Stimulated activated CD4-positive, alpha-beta T cell treated with anti-CD3 and anti-CD28 coated beads, Interleukin-15, amount 100 ng/mL, for 1 hour (primary cell): ENCODE measurements at regions not wholly inside any gene's neighbourhood (a gene's known extent, or its start where the extent isn't known, plus 50 kb on each side); places are given as distances from the start of the nearest gene placed in this dataset.
"Not testable (repeated sequence)": the region's sequence is repeated elsewhere in the genome, so short reads cannot be mapped to it uniquely, and the experiment has no call there.

Experiments used
- DNase-seq, 2 donors: peaks; one replicate each; pipeline ENCODE4 v3.0.0-alpha.2; 2020; ENCODE audit warnings: low read depth in 1 of 2, low spot score in 1 of 2

GRCh38 chr2:22444281-22444680 lies 940.7 kb upstream of the KLHL29 start:
- DNase-seq: no peak

GRCh38 chr2:22449696-22450095 lies 935.3 kb upstream of the KLHL29 start:
- DNase-seq: no peak

DNA sequence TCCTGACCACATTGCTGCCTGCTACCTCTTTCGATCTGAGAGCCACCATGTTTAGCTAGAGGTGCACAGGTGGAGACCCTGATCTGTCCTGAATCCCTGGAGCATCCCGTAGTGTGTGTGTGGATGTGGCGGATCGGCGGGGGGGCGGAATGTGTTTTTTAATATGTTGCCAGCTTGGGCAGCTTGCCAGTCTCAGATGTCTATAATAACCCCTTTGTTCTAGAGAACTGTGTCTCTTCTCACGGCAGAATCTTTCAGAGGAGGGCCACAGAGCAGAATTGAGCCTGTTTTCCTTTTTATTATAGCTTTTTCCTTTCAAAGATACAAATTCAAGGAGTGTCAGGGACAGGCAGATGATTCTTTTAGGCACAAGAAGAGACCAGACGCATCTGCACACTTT lies 934.1 kb upstream of the KLHL29 start:
- DNase-seq: no peak

GRCh38 chr2:22454826-22455485 lies 930.0 kb upstream of the KLHL29 start:
- DNase-seq: no peak

- no peak for DNase-seq
These were observed 926.5 kb upstream of the KLHL29 start for GRCh38 chr2:22458440-22458839.

GRCh38 chr2:22475103-22475502 lies 909.9 kb upstream of the KLHL29 start:
- DNase-seq: not testable (repeated sequence)

GRCh38 chr2:22478329-22478728 lies 906.6 kb upstream of the KLHL29 start:
- DNase-seq: no peak

DNA sequence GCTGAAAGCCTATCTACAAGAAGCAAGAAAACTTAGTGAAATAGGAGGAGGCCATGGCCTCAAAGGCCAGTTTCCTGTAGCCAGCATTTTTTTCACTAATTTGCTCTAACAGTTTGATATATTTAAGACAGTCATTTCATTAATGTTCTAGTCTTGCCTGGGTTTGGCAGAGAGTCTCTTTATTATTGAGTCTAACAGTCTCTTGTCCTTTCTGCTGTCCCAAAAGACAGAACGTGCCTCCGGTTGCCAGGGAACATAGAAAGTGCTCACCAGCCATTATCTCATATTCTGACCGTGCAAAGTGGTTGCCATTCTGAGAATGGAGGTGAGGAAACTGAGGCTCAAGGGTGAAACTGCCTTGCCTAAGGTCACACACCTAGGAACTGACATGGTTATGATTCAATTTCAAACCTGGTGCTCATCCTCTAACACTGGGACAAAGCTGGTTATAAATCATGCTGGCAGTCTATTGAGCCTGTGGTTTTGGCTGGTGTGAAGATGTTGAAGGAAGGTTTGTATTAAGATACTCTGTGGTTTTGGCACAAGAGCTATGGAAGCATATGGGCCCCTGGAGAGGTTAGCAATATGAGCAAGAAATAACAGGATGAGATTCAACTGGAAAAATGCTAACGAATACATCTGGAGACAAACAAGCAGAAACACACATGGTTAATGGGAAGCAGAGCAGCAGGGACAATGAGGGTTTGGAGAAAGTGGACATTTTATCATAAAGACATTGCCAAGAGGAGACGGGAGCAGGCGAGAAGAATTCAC lies 903.3 kb upstream of the KLHL29 start:
- DNase-seq: no peak

- DNase-seq: no peak
These were observed 901.9 kb upstream of the KLHL29 start for GRCh38 chr2:22483036-22483435.

DNA sequence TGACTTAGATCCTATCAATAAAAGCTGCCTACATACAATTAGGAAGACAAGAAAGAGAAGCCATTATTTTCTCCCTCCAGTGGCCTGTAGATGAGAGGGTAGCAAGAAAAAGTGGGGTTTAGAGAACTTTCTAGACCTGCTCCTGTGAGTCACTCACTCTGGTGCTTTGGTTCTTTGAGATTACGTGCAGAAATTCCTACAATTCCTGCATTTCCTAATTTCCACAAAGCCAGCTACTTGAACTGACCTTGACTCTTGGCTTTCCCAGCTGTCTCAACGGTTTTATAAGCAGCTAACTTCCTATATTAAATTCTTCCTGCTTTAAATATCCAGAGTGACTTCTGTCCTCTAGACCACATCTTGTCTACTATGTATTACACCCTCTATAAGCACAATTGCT lies 899.5 kb upstream of the KLHL29 start:
- DNase-seq: no peak

- DNase-seq: no peak
These were observed 898.6 kb upstream of the KLHL29 start for GRCh38 chr2:22486343-22486742.

DNA sequence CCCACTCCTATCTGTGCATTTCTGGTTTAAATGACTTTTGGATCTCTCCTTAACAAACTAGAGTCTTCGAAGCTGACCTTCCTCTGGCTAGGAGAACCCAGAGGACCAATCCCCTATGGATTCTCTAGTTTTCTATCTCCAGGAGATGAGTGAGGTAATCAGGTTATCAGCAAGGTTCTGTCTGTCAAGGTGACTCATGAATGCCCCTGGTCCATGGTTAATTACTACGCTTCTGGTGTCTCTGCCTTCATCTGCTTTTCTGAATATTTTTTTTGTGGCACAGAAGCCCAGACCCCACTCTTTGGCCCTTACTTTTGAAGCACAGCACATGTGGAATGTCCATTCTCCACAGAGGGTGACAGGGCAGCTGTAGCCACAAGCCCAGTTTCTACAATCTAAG lies 897.9 kb upstream of the KLHL29 start:
- no peak for DNase-seq

- DNase-seq: no peak
These were observed 897.4 kb upstream of the KLHL29 start for GRCh38 chr2:22487541-22487940.

GRCh38 chr2:22491442-22491841 lies 893.5 kb upstream of the KLHL29 start:
- no peak for DNase-seq

- DNase-seq: no peak
These were observed 890.8 kb upstream of the KLHL29 start for GRCh38 chr2:22494156-22494555.

- no peak for DNase-seq
These were observed 887.9 kb upstream of the KLHL29 start for GRCh38 chr2:22497064-22497463.

GRCh38 chr2:22497789-22498188 lies 887.2 kb upstream of the KLHL29 start:
- no peak for DNase-seq

GRCh38 chr2:22499082-22499839 lies 885.7 kb upstream of the KLHL29 start:
- no peak for DNase-seq

GRCh38 chr2:22500555-22500935 lies 884.4 kb upstream of the KLHL29 start:
- no peak for DNase-seq

DNA sequence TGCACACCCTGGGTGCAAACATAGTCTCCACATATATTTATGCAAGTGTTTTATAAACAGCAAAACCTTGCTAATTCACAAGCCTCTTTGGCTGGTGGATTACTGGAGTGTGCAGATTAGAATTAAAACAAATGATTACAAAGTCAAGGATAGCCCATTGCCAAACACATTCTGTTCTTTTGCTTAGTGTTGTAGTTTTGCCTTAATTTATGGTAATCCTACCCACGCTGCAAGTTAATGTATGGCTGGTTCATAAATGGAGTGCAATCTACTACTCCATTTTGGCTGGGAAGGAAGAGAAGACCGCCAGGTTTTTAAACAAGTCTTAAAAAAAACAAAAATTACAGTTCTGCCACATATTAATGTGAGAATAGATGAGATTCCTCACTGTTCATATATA lies 883.1 kb upstream of the KLHL29 start:
- no peak for DNase-seq

DNA sequence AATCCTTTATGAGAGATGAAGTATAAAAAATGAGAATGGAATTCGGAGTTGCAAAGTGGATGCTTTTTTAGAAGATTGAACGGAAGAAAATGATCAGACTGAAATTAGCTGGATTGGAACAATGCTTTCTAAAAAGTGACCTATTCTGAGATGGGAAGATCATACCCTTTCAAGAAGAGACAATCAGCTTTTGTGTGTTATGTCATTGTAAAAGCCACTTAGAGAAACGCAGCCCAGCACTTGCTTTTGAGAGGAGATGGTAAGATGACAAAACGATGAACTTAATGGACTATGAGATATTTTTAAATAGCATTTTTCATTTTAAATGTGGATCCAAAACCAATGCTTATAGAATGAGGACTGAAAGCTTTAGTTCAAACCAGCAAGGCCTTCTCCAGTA lies 871.4 kb upstream of the KLHL29 start:
- DNase-seq: no peak

- DNase-seq: no peak
These were observed 867.8 kb upstream of the KLHL29 start for GRCh38 chr2:22517141-22517540.
